ENCODE measurements at regions not wholly inside any gene's neighbourhood (a gene's known extent, or its start where the extent isn't known, plus 50 kb on each side); places are given as distances from the start of the nearest gene placed in this dataset.
"Not testable (repeated sequence)": the region's sequence is repeated elsewhere in the genome, so short reads cannot be mapped to it uniquely, and the experiment has no call there.

GRCh38 chr15:84534561-84535235 is 66.1 kb upstream of the ZSCAN2 start:
- TF ChIP-seq CTCF, POLR2A (IDR thresholded peaks at IDR 0.05): not testable (repeated sequence)

Data from suprapubic skin (tissue), 3 donors.